Stimulated activated CD4-positive, alpha-beta T cell treated with anti-CD3 and anti-CD28 coated beads, Interleukin-1b, Interleukin-23, amount 100 ng/mL, for 48 hours (primary cell): ENCODE measurements at regions not wholly inside any gene's neighbourhood (a gene's known extent, or its start where the extent isn't known, plus 50 kb on each side); places are given as distances from the start of the nearest gene placed in this dataset.

Experiments
- DNase-seq: peaks from one replicate; pipeline ENCODE4 v3.0.0-alpha.2; 2020

DNA sequence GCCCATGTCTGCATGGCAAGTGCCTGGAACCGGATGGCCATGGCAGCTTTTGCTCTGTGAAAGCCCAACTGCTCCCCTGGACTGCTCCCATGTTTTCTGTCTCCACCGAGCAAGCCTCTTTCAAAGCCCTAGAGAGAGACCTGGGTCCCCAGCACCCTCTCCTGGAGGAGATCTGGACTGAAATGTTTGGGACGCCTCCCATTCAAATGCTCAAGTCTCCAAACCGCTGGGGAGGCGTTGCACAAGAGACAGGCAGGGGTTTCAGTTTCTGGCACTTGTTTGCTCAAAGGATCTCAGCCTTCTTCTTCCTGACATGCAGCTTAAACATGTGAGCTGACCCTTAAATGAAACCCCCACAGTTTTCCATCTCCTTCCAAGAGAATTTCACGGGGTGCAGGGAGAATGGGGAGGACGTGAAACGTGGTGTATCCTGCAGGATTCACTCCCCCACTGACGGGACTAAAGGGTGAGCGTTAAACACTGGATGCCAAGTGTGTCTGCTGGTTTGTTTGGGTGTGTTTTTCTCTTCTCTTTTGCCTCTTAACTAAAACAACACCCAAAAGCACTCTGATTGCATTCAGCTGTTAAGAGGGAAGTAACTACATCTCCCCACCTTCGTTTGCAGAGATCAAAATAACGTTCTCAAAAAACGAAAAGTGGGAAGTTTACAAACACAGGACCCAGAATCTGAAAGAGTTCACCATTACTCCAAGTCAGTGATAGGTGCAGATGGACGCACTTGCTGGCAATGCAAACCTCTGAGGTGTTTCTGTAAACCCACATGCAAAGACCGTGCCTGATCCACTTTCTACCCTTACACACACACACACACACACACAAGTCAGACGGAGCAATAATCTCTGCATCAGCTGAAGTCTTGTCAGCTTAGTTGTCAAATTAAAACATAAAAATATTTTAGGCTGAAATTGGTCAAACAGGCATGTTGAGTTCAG is 256.9 kb downstream of the C16orf95 start:
- no peak for DNase-seq

DNA sequence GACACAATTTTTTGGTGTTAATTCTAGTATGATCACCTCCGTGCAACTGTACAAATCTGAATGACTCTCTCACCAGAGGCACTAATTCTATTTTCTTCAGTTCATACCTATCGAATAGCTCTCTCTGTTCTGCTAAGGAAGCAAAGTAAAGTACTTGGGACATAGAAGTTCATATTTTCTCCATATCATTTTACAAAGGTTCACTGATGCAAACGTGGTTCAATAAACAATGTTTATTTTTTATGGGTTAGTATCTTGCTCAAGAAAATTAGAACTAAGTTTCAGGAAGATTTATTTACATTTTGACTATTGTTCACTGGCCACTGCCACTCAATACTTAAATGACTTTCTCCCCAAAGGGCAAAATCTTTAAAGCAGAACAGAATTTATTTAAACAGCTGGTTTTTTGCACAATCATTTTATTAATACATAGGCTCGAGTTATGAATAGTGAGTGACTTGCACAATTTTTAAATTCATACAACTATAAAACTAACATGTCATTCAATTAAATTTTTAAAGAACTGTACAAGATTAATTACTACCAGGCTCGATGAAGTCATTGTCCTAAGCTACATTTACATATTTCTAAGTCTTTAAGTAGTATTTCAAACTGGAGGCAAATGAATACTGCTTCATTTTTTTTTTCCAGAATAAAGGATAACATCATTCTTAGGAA is 255.8 kb downstream of the C16orf95 start:
- DNase-seq: no peak

DNA sequence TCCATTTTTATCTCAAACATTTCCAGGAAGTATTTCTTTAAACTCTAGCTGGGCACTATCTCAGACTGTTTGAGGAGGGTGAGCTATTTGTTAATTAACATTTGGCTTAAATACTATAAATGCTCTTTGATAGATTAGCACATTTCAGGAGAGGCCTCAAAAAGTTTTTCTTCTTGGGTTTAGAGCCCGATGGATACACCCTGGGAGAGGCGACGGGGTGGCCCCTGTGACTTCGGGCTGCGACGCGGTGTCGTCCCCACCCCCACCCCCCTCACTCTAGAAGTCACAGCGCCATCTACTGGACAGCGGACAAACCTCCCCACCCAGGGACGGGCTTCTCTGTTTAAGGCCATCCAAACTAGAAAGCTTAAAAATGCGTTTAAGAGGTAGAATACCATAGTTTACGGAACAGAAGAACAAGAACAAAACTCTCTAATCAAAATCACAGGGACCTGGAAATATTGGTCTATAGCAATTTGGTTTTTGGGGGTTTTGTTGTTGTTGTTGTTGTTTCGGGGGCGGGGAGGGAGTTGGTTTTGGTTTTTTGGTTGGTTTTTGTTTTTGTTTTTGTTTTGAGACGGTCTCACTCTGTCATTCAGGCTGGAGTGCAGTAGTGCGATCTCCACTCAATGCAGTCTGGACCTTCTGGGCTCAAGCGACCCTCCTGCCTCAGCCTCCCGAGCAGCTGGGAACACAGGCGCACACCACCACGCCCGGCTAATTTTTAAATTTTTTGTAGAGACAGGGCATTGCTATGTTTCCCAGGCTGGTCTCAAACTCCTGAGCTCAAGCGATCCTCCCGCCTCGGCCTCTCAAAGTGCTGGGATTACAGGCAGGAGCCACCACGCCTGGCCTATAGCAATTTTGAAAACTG is 254.4 kb downstream of the C16orf95 start:
- peak; percentile 64 for DNase-seq

DNA sequence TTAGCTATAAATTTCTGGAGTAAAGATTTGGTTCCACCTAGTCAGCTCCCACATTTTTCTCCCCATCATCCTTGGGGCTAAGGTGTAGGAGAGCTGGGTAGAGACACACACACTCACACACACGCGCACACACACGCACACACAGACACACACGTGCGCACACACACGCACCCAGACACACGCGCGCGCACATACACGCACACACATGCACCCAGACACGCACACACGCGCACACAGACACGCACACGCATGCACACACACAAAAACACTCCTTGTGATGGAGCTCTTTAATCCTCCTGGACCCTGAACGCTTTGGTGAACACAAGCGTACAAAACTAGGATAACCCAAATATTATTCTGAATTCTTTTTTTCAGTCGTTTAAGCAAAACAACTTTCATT is 253.6 kb downstream of the C16orf95 start:
- DNase-seq: no peak

DNA sequence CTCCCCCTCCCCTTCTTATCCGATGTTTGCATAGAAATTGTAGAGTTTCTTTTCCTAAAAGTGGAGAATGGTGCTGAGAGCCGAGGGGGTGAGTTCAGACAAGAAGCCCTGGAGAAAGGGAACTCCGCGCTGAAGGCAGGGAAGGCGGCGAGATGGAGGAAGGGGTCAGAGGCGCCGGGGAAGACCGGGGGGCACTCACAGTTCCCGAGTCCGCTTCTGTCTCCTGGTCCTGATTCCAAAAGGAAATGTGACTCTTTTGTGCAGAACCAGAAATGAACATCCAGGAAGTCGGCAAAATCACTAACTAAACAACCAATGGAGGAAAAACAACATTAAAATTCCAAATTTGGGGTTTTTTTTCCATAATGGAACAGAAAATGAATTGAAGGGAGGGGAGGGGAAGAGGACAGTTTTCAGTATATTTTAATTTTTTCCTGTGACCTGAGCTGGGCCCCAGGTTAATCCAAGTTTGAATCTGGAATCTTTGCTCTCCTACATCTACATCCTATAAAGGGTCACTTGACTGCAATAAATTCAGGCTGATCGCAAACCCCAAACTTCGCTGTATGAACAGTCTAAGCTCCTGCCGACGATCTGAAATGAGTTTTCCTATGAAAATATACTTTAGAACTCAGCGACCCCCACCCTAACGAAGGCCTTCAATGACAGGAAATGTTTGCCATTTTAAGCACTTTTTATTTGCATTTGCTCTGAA is 252.3 kb downstream of the C16orf95 start:
- no peak for DNase-seq

DNA sequence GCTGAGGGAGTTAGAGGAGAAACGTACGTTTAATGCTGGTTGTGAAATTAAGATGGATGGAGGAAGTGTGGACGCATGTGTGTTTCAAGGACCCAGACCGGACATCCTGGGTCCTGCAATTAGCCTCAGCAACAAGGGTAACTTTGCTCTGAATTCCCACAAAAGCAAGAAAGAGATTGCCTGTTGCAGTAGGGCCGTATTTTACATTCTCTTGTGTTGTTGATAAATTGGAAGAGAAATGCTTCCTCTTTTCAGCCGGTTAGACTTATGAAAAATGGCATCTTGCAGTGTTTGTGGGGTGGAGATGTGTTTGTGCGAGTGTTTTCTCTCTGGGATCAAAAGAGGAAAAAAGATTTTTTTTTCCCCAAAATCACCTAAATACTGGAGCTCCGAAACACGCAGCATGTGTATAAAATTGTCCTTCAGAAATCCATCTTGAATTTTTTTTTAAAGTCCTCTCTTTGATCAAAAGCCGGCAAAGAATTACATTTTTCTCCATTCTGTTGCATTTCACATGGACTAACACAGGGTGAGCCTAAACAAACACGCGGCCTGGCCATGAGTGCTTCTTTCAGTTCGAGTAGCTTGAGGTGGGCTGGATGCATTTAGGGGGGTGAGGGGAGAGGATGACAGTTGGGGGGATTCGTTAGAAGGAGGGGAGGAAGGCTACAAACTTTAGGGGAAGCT is 251.6 kb downstream of the C16orf95 start:
- DNase-seq: no peak

DNA sequence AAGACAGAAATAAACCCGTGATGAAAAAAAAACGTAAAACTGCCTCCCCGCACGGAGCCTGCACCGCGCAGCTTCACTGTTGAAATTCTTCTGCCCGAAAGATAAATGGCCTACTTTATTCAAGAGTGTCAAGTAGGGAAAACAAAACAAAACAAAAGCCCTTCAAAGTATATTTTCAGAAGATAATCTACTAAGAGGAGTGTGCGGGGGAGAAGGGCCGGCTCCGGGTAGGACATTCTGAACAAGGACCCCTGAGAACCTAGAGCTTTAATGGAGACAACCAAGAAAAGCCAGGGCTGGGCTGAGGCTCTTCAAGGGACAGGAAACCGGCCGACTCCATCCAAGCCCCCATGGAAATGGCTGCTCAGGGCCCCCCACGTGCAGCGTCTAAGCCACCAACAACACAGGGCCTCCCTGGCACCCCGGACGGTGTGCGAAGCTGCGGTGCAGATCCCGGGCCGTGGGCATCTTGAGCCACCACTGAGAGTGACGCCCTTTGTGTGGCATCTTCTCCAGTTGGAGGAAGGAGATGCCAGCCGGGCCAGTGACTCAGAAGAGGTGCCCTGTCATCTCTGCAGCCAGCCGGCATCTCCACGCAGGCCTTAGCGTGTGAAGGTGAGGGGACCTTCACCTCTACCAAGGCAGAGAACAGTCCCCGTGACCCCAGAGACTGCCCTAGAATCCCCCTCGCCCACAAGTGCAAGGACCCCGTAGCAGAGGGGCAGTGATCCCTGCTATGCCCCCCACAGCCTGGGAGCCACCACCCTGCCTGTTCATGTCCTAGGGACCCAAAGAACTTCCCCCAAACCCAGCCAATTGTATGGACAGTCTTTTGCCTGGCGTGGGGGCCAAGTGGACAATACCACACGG is 250.8 kb downstream of the C16orf95 start:
- no peak for DNase-seq

DNA sequence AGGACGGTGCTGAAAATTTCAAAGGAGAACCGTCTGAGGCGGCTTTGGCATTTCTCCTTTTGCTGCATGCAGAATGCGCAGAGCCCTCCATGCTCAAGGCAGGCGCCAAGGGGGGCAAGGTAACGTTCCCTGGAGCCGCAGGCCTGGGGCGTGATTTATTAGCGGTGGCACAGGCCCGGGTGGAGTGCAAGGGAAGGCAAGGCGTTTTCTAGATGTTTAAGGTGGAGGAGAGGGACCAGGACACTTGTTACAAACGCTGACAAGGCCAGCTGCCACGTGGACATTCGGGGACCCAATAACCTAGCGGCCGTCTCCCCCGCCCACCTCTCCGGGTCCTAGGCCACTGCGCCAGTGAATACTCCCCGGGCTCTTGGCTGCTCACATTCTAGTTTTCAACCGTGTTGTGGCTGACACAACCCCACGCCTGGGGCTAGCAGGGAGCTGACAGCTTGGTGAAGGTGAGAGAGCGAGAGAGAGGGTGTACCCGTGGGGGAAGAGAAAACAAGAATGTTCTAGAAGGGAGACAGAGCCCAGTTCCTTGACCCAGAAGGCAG is 250.1 kb downstream of the C16orf95 start:
- DNase-seq: no peak

DNA sequence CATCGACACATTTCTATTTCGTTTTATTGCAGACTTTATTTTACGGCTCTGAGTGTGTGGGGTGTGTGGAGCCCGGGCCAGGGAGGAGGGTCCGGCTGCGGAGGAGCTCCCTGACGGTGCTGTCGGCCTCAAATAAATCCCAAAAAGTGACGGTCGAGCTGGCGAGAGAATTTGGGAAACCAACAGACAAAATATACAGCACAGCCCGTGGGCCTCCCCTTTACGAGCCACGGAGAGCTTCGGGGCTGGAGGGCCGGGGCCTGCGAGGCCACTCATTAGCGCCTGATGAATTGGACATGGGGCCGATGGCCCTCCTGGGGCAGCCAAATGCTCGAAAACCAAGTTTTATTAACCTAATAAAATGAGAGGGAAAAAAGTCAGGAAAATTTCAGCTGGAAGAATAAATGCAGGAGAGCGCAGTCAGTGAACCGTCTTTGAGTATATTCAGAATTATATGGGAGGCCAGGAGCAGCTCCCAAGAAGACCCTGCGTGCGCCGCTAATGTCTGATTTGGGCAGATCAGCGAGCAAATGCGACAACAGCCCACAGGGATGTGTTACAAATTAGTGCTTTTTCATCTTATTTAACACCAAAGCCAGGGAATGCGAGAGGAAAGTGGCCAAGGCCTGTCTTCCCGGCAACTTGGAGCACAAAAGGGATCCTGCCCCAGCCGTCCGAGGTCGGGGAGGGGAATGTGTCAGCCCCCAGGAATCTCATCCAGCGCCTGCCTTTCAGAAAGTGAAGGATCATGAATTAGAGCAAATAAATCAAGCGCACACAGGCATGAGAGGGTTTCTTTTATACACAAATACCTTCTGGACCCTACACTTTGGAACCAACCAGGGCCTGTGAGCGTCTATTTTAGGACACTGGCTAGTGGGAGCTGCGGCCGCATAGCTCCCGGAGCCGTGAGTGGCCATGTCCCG is 249.1 kb downstream of the C16orf95 start:
- no peak for DNase-seq

DNA sequence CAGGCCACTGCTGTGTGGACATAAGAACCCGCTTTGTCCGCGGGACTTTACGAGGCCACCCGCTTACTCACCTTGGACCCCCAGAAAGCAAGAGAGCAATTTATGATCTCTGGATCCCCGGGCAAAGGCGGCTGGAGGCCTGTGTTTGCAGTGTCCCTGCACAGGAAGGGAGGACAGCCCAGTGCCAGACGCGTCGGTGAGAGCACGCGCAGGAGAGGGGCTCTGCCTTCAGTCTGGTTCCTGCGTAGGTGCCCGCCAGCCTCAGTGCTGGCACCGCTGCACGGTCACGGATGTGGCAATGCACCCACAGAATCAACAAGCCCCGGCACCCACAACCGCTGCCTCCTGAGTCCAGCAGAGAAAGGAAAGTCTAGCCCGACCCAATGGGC is 248.4 kb downstream of the C16orf95 start:
- DNase-seq: no peak

DNA sequence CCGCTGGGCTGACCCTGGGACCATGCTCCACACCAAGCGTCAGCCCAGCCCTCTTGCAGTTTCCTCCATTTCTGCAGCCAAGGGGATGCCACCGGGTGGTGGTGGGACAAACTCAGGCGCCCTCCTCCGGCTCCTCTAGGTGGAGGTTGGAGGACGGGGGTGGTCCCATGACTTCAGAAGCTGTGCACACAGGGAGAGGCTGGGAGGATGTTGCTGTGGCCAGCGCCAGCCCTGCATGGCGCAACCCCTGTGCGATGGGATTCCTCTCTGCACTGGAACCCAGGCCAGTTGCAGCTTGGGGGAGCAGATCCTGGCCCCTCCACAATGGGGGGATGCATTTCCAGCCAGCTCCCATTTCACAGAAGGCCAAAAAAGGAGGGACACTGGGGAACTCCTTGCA is 246.5 kb downstream of the C16orf95 start:
- DNase-seq: no peak

DNA sequence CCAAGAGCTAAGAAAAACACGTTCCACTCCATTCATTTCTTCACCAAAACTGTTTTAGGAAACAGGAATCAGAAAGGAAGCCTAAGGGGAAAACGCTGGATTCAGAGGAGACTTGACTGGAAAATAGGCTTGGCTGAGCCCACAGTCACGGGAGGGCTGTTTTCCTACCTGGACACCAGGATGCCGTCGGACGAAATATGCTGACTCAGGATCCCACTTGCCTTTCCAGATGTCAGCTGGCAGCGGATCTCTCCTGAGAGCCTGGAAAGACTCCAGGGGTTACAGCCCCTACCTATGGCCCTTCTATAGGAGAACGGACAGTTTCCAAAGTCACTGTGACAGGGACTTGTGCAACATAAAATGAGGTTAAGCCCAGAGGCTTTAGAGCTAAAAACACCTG is 245.1 kb downstream of the C16orf95 start:
- DNase-seq: no peak

DNA sequence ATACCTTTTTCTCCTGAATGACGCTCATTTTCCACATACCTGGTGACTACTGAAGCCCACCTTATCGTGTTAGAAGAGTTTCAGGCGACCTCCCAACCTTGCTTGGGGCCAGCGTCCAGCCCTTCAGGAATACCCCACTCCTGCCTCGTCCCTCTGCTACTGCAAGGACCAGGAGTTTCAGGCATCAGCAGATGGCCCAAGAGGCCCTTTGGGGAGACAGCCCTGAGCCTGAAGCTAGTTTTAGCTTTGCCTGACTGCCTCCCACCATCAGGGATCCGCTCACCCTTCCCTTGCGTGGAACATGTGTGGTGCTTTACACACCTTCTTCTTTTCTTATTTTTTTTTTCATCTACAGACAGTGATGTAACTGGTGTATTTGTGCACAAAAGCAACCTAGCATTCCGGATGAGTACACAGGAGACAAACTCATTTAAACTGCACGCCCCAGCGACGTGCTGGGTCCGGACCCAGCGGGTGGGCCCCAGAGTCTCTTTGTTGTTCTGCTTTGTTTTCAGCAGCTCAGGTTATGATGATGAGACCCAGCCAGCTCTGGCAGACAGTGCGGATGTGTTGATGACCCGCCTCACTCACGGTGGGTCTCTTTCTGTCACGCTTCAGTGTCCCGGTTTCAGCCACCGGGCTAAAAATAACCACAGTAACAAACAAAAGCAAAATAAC is 242.4 kb downstream of the C16orf95 start:
- DNase-seq: no peak

DNA sequence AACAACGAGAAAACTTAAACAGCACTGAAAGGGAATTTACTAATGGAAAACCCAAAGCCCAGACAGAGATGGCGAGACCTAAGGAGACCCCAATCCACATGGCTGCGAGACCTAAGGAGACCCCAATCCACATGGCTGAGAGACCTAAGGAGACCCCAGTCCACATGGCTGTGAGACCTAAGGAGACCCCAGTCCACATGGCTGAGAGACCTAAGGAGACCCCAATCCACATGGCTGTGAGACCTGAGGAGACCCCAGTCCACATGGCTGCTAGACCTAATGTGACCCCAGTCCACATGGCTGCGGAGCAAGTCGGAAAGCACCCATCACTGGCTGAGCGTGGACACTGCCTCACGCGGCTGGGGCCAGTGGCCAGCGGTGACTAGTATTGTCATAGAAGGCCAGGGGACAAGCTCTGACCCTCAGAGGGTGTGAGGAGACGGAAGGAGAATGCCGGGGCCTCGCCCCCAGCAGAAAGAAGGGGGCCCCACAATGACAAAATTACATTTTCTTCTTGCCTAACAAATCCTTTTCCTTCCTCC is 241.8 kb downstream of the C16orf95 start:
- DNase-seq: no peak

DNA sequence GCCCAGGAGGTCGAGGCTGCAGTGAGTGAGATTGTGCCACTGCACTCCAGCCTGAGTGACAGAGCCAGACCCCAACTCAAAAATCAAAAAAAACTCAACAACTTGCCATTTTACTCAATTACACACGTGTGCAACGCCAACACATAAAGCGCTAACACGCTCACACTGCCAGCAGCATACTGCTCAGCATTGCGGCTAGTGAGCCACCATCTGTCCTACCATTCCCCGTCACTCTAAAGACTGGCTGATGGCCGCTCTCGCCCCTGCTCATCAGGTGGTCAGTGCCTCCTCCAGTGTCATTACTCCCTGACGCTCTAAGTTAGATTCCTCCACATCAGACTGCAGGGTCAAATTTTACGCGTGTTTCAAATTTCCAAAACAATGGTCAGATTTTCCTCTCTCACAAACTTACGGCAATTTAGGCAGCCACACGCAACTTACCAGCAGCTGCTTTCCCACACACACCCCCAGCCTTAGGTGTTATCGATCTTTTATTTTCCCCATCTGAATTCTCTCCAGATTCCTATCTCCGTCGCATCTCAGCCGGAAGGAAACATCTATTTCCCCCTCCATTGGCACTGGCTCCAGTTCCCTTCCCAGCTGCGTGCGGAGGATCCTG is 240.8 kb downstream of the C16orf95 start:
- DNase-seq: no peak

DNA sequence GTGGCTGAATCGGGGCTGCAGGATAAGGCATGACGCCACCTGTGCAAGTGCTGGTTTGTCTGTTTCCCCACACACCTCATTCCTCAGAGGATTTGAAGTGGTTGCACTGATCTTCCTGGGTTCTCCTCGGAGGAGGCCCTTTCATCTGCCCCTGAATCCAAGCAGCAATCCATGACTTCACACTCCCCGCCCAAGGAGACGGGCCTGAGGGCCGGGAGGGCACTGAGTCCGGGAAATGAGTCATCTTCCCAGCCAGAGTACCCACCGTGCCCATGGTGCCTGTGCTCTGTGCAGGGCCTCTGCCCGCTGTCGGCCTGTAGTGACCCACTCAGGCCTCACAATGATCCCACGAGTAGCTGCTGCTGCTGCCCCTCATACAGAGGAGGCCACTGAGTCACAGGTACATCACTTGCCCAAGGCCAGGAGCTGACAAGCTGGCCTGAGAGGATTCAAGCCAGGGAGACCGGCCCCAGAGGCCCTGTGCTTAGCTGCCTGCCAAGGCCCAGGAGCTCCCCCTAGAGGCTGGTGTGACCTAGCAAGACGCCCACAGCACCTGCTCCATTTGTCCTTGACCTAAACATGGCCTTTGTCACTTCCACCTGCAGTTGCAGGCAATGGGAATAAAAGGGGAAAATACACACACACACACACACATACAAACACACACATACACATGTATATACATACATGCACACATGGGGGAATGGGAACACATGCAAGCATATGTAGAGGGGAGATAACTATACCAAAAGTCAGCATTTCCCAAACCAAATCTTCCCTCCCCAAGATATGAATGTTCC is 240.0 kb downstream of the C16orf95 start:
- DNase-seq: peak; percentile 39

DNA sequence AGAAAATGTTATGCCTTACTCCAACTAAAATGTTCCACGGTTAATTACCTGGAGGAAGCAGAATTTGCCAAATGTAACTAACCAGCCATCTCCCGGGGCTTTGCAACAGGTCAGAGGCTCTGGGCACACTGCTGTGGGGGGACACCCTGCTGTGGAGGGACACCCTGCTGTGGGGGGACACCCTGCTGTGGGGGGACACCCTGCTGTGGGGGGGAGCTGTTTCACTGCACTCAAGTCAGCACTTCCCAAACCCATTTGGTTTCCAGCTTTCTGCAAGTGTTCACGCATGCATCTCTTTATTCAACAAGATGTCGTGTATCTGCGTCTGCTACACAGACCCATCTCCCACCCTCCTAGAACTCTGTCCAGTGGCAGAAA is 239.5 kb downstream of the C16orf95 start:
- DNase-seq: no peak
